SK-N-MC (cell line): ENCODE measurements at regions not wholly inside any gene's neighbourhood (a gene's known extent, or its start where the extent isn't known, plus 50 kb on each side); places are given as distances from the start of the nearest gene placed in this dataset.

Source experiments
- DNase-seq: peaks from one replicate; pipeline ENCODE4 v3.0.0-alpha.2; 2011; ENCODE audit warnings: low read depth, low spot score
- H3K27ac ChIP-seq: fragments of 200-600 bp; sonication (generic); 2 replicates; pipeline ENCODE4 v1.5.1; 2016; ENCODE audit warnings: mixed run types
- H3K36me3 ChIP-seq: fragments of 200-600 bp; sonication (generic); 2 replicates; pipeline ENCODE4 v1.6.1; 2017; ENCODE audit warnings: antibody characterized with exemption, low read length, mixed read lengths; ENCODE audit not compliant: insufficient read depth
- H3K4me3 ChIP-seq: fragments of 200-600 bp; sonication (generic); 2 replicates; pipeline ENCODE4 v1.5.1; 2016
- H3K9ac ChIP-seq: fragments of 200-600 bp; sonication (generic); 2 replicates; pipeline ENCODE4 v1.8.0; 2017; ENCODE audit warnings: mixed run types, mixed read lengths; ENCODE audit not compliant: insufficient read length
- H3K9me3 ChIP-seq: fragments of 200-600 bp; sonication (generic); 2 replicates; pipeline ENCODE4 v1.6.1; 2017; ENCODE audit warnings: low read depth, mild to moderate bottlenecking, antibody characterized with exemption, low read length, moderate library complexity, mixed read lengths
- EZH2 ChIP-seq: fragments of 200-600 bp; sonication (generic); IDR thresholded peaks from one replicate; pipeline ENCODE4 v1.6.1; 2017; ENCODE audit warnings: antibody characterized with exemption
- FOXP2 ChIP-seq: optimal IDR thresholded peaks from 2 replicates; pipeline ENCODE3; 2011; ENCODE audit warnings: mild to moderate bottlenecking, moderate library complexity; ENCODE audit not compliant: insufficient read depth; ENCODE audit errors: extremely low read length, control extremely low read depth
- POLR2AphosphoS5 ChIP-seq: IDR thresholded peaks from 2 replicates; pipeline ENCODE4 v1.6.1; 2012; ENCODE audit warnings: mild to moderate bottlenecking, low read depth, low read length, borderline replicate concordance

- Histone ChIP-seq H3K4me3 (no peak overlapping the region), H3K27ac (no peak overlapping the region), H3K9ac (no peak overlapping the region), H3K36me3 (peaks cover 6% of the 10 kb centered on the region; the same call in 1 of the 2 replicates), H3K9me3 (no peaks in the 10 kb centered on the region)
- TF ChIP-seq POLR2AphosphoS5 (no peak), FOXP2 (no peak), EZH2 (no peak)
- no peak for DNase-seq
Measured at GRCh38 chrX:45765767-45766166, 565.1 kb upstream of the DIPK2B start.

DNA sequence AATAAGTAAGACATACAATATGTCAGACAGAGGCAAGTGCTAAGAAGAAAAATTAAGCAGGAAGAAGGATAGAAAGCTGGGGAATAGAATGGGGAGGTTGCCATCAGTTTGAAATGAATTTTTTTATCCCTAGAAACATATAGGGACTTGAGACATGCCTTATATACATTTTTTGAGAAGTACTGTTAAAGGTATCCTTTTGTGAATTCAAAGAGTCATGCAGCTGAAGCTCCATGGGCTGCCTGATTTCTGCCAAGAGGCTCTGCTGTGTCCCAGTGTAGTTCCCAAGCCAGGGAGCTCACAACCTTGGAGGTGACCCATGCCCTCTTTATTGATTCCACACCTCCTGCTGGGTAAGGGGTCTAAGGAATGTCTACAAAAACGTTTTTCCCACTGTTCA is 564.6 kb upstream of the DIPK2B start:
- H3K36me3 ChIP-seq: peaks cover 6% of the 10 kb centered on the region; the same call in 1 of the 2 replicates
- no peak for DNase-seq
- TF ChIP-seq FOXP2: no peak
- no peak overlapping the region for H3K9ac ChIP-seq
- H3K4me3 ChIP-seq: no peak overlapping the region
- no peaks in the 10 kb centered on the region for H3K9me3 ChIP-seq
- no peak overlapping the region for H3K27ac ChIP-seq

DNA sequence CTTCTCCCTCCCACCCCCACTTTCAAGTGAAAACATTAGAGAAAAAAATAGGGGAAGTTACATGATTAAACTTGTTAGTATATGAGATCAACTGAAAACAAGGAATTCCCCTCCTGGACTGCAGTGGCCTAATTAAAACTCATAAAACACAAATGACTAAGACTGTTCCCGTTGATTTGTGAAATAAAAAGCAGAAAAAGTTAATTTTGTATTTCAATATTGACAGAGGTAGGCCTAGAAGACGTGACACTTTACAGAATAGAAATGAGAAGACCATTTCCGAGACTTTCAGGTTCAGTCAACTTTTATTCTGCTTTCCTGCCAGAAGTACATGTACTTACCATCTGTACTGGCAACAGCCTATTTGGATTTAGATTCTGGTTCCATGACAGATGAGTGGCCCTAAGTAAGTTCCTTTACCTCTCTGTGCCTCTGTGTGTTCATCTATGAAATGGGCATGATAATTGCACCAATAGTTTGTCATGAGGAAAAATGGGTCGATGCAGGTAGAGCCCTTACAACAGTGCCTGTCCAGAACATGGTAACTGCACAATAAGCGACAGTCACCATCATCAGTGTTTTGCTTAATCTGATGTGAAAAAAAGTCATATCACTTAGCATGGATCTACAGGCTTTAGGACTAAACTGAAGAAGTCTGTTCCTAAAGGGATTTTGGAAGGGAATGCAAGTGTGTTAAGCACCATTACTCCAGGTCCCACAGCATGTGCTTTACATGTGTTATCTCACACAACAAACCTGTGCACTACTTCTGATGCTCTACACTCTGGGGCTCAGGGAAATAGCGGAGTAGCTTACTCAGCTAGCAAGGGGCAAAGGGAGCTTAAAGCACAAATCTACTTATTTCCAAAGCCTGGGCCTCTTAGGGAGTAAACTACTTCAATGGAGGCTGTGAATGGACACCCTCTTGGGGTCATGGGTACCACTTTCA is 562.3 kb upstream of the DIPK2B start:
- H3K4me3 ChIP-seq: no peak overlapping the region
- peaks cover 6% of the 10 kb centered on the region; the same call in 1 of the 2 replicates for H3K36me3 ChIP-seq
- H3K9me3 ChIP-seq: no peaks in the 10 kb centered on the region
- DNase-seq: no peak
- TF ChIP-seq POLR2AphosphoS5: no peak
- TF ChIP-seq FOXP2: no peak
- TF ChIP-seq EZH2: no peak
- H3K27ac ChIP-seq: no peak overlapping the region
- H3K9ac ChIP-seq: no peak overlapping the region

- no peak overlapping the region for H3K27ac ChIP-seq
- no peak for DNase-seq
- TF ChIP-seq EZH2: no peak
- no peak for TF ChIP-seq FOXP2
- no peak for TF ChIP-seq POLR2AphosphoS5
- no peak overlapping the region for H3K9ac ChIP-seq
- H3K36me3 ChIP-seq: peaks cover 11% of the 10 kb centered on the region; the same call in 1 of the 2 replicates
- H3K9me3 ChIP-seq: no peaks in the 10 kb centered on the region
- H3K4me3 ChIP-seq: no peak overlapping the region
Measured at GRCh38 chrX:45761920-45762319, 561.2 kb upstream of the DIPK2B start.

- H3K36me3 ChIP-seq: peaks cover 11% of the 10 kb centered on the region; the same call in 1 of the 2 replicates
Measured at GRCh38 chrX:45760187-45760742, 559.6 kb upstream of the DIPK2B start.

GRCh38 chrX:45758738-45759397 is 558.2 kb upstream of the DIPK2B start:
- no peak overlapping the region for H3K9ac ChIP-seq
- no peaks in the 10 kb centered on the region for H3K9me3 ChIP-seq
- DNase-seq: no peak
- no peak overlapping the region for H3K27ac ChIP-seq
- H3K36me3 ChIP-seq: peaks cover 11% of the 10 kb centered on the region; the same call in 1 of the 2 replicates
- no peak overlapping the region for H3K4me3 ChIP-seq
- no peak for TF ChIP-seq FOXP2
- TF ChIP-seq POLR2AphosphoS5: no peak
- TF ChIP-seq EZH2: no peak

More at GRCh38 chrX:45760187-45760742, 559.6 kb upstream of the DIPK2B start:
- TF ChIP-seq FOXP2 (no peak), EZH2 (no peak), POLR2AphosphoS5 (no peak)
- no peak for DNase-seq
- H3K9me3 ChIP-seq: no peaks in the 10 kb centered on the region
- no peak overlapping the region for H3K9ac ChIP-seq
- no peak overlapping the region for H3K27ac ChIP-seq
- H3K4me3 ChIP-seq: no peak overlapping the region

DNA sequence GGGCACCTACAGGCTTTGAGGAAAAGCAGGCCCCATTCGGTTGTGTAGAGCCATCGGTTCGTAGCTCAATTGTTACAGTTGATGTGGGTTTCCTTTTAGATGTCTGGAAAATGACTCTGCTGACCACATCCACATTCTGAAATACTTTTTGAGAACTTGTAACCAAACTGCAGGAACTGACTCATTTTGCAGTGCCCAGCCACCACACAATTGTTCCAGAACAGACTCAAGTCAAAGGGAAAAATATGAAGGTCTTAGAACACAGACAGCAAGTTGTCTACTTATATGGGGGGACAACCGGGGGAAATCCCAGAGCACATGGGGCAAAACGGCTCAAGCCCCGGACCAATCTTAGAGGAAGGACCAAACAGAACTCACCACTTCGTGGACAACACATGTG is 557.6 kb upstream of the DIPK2B start:
- no peak for DNase-seq
- H3K4me3 ChIP-seq: no peak overlapping the region
- no peak overlapping the region for H3K9ac ChIP-seq
- H3K27ac ChIP-seq: no peak overlapping the region
- H3K36me3 ChIP-seq: peaks cover 11% of the 10 kb centered on the region; the same call in 1 of the 2 replicates
- TF ChIP-seq POLR2AphosphoS5 (no peak), EZH2 (no peak)
- H3K9me3 ChIP-seq: no peaks in the 10 kb centered on the region

DNA sequence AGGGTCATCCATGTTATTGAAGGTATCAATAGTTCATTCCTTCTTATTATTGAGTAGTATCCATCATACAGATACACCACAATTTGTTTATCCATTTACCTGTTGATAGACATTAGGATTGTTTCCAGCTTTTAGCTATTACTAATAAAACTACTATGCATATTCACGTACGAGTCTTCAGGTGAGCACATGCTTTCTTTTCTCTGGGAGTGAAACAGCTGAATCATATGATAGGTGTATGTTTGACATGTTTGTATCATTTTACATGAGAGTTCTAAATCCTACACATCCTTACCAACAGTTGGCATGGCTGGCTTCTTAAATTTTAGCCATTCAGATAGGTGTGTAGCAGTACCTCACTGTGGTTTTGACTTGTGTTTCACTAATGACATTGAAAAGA is 556.6 kb upstream of the DIPK2B start:
- Histone ChIP-seq H3K4me3 (no peak overlapping the region), H3K9me3 (no peaks in the 10 kb centered on the region), H3K27ac (no peak overlapping the region), H3K9ac (no peak overlapping the region), H3K36me3 (0 out of 2 replicates have a peak, but pooled peaks cover 5% of the 10 kb centered on the region)
- no peak for TF ChIP-seq POLR2AphosphoS5
- no peak for TF ChIP-seq EZH2
- no peak for TF ChIP-seq FOXP2
- DNase-seq: no peak
